SK-N-MC (cell line): ENCODE measurements at regions not wholly inside any gene's neighbourhood (a gene's known extent, or its start where the extent isn't known, plus 50 kb on each side); places are given as distances from the start of the nearest gene placed in this dataset.
"Not testable (repeated sequence)": the region's sequence is repeated elsewhere in the genome, so short reads cannot be mapped to it uniquely, and the experiment has no call there.

Experiments used
- DNase-seq: peaks from one replicate; pipeline ENCODE4 v3.0.0-alpha.2; 2011; ENCODE audit warnings: low read depth, low spot score
- H3K27ac ChIP-seq: fragments of 200-600 bp; sonication (generic); 2 replicates; pipeline ENCODE4 v1.5.1; 2016; ENCODE audit warnings: mixed run types
- H3K36me3 ChIP-seq: fragments of 200-600 bp; sonication (generic); 2 replicates; pipeline ENCODE4 v1.6.1; 2017; ENCODE audit warnings: antibody characterized with exemption, low read length, mixed read lengths; ENCODE audit not compliant: insufficient read depth
- H3K4me3 ChIP-seq: fragments of 200-600 bp; sonication (generic); 2 replicates; pipeline ENCODE4 v1.5.1; 2016
- H3K9ac ChIP-seq: fragments of 200-600 bp; sonication (generic); 2 replicates; pipeline ENCODE4 v1.8.0; 2017; ENCODE audit warnings: mixed run types, mixed read lengths; ENCODE audit not compliant: insufficient read length
- H3K9me3 ChIP-seq: fragments of 200-600 bp; sonication (generic); 2 replicates; pipeline ENCODE4 v1.6.1; 2017; ENCODE audit warnings: low read depth, mild to moderate bottlenecking, antibody characterized with exemption, low read length, moderate library complexity, mixed read lengths
- EZH2 ChIP-seq: fragments of 200-600 bp; sonication (generic); IDR thresholded peaks from one replicate; pipeline ENCODE4 v1.6.1; 2017; ENCODE audit warnings: antibody characterized with exemption
- FOXP2 ChIP-seq: optimal IDR thresholded peaks from 2 replicates; pipeline ENCODE3; 2011; ENCODE audit warnings: mild to moderate bottlenecking, moderate library complexity; ENCODE audit not compliant: insufficient read depth; ENCODE audit errors: extremely low read length, control extremely low read depth
- POLR2AphosphoS5 ChIP-seq: IDR thresholded peaks from 2 replicates; pipeline ENCODE4 v1.6.1; 2012; ENCODE audit warnings: mild to moderate bottlenecking, low read depth, low read length, borderline replicate concordance

DNA sequence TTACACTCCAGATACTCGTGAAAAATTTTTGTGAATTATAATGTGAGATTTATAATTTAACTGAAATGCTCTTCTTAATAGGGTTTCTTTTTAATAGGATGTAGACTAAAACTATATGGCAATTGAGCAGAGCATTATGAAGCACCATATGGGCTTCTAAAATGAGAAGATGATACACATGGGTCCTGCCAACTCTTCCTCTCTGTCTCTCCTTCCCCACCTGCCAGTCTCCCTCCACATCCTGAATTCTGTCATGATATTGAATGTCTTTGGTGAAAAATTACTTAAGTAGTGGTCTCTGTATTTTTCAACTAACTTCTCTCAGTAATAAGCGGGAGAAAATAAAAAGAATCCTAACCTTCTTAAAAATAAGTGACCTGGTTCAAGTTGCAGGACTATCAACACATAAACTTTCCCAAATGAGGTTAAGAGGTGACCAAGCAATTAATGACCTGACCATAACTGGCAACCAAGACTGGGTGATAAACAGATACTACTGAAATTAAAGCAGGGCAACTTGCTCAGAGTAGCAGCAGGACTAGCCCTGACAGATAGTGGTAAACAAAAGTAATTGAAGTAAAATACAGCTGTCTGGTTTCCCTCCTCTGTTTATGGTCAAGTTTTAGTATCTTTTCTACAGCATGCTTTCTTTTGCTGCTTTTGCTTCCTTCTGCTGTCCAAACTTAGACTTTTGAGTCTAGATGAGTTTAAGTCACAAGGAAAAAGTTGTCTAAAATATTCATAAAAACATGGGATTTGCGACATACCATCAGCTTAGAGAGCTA, 117.1 kb upstream of the PDE1A start:
- Histone ChIP-seq H3K9ac (no peak overlapping the region), H3K27ac (no peak overlapping the region), H3K9me3 (no peaks in the 10 kb centered on the region), H3K36me3 (no peaks in the 10 kb centered on the region), H3K4me3 (no peak overlapping the region)
- DNase-seq, result no peak
- TF ChIP-seq FOXP2 (no peak), POLR2AphosphoS5 (no peak), EZH2 (no peak)

GRCh38 chr2:182545420-182546167, 118.8 kb upstream of the PDE1A start:
- no peak for DNase-seq
- no peak overlapping the region for H3K27ac ChIP-seq
- no peak overlapping the region for H3K9ac ChIP-seq
- H3K36me3 ChIP-seq, result no peaks in the 10 kb centered on the region
- H3K9me3 ChIP-seq, result no peaks in the 10 kb centered on the region
- no peak overlapping the region for H3K4me3 ChIP-seq
- TF ChIP-seq FOXP2 (no peak), EZH2 (no peak), POLR2AphosphoS5 (no peak)

DNA sequence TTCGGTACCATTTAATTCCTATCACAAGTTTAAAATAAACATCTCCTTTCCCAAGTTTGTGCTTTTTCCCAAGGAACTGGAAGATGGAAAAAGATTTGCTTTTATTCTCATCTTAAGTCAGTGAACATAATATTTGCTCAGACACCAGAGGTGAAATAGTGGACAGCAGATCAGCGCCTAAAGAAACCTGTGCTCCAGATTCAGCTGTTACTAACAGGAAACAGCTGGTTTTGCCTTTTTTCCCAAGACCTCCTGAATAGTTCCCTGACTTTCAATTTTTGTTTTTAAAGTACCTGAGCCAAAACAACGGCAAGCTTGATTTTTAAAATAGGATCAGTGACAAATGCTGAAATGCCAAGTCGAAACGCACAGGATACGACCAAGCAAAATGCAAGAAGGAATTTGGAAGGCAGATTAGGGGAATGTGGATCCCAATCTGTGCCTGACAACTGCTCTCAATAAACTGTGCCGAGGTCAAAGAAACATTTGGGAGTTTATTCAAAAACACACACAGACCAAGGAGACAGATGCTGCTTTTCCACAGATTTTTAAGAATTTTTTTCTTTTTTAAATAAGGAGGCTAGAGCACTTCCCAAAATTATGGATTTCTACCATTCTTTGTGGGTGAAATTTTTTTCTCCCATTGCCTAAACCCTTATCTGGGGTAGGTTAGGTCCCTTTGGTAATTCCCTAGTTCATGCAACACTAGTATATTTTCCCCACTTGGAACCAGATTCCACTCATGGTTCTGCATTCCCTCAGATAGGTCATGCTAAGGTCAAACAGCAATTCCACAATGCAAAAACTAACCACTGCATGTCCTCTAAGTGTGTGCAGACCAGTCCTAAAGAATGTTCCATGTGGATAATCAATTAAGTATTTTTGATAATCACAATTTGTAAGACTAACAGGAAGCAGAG, 121.5 kb upstream of the PDE1A start:
- Histone ChIP-seq H3K9me3 (no peaks in the 10 kb centered on the region), H3K36me3 (no peaks in the 10 kb centered on the region), H3K27ac (no peak overlapping the region), H3K9ac (no peak overlapping the region), H3K4me3 (no peak overlapping the region)
- no peak for DNase-seq
- TF ChIP-seq FOXP2 (no peak), EZH2 (no peak), POLR2AphosphoS5 (no peak)

- Histone ChIP-seq H3K4me3 (no peak overlapping the region), H3K9me3 (no peaks in the 10 kb centered on the region), H3K27ac (no peak overlapping the region), H3K9ac (no peak overlapping the region), H3K36me3 (no peaks in the 10 kb centered on the region)
- DNase-seq, result no peak
- TF ChIP-seq FOXP2 (no peak), POLR2AphosphoS5 (no peak), EZH2 (no peak)
Observed at GRCh38 chr2:182550234-182550633, 123.4 kb upstream of the PDE1A start.

DNA sequence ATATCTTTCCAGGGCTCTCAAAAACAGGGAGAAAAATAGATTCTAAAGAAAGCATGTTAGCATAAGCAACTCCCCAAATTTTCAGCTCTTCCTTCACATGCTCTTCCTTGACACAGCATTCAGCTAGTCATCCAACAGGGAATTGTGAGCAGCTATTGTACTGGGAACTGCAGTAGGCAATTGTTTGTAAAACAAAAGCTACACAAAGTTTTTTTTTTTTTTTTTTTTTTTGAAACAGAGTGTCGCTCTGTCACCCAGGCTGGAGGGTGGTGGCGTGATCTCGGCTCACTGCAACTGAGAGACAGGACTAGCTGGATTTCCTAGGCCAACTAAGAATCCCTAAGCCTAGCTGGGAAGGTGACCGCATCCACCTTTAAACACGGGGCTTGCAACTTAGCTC, 125.4 kb upstream of the PDE1A start:
- not testable (repeated sequence) for DNase-seq, H3K36me3 ChIP-seq, H3K9ac ChIP-seq, H3K9me3 ChIP-seq, H3K4me3 ChIP-seq, H3K27ac ChIP-seq

DNA sequence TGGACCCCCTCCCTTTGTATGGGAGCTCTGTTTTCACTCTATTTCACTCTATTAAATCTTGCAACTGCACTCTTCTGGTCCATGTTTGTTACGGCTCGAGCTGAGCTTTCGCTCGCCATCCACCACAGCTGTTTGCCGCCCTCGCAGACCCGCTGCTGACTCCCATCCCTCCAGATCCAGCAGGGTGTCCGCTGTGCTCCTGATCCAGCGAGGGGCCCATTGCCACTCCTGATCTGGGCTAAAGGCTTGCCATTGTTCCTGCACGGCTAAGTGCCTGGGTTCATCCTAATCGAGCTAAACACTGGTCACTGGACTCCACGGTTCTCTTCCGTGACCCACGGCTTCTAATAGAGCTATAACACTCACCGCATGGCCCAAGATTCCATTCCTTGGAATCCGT, 125.9 kb upstream of the PDE1A start:
- not testable (repeated sequence) for H3K27ac ChIP-seq, DNase-seq, H3K9ac ChIP-seq, H3K36me3 ChIP-seq, H3K9me3 ChIP-seq, H3K4me3 ChIP-seq

- Histone ChIP-seq H3K9ac (no peak overlapping the region), H3K27ac (no peak overlapping the region), H3K9me3 (no peaks in the 10 kb centered on the region), H3K36me3 (no peaks in the 10 kb centered on the region), H3K4me3 (no peak overlapping the region)
- DNase-seq, result no peak
- no peak for TF ChIP-seq POLR2AphosphoS5
- TF ChIP-seq FOXP2, result no peak
- TF ChIP-seq EZH2, result no peak
Observed at GRCh38 chr2:182553483-182553882, 126.6 kb upstream of the PDE1A start.

- no peaks in the 10 kb centered on the region for H3K9me3 ChIP-seq
- TF ChIP-seq POLR2AphosphoS5 (no peak), EZH2 (no peak), FOXP2 (no peak)
- H3K36me3 ChIP-seq, result no peaks in the 10 kb centered on the region
- H3K4me3 ChIP-seq, result no peak overlapping the region
- H3K27ac ChIP-seq, result no peak overlapping the region
- DNase-seq, result no peak
- no peak overlapping the region for H3K9ac ChIP-seq
Observed at GRCh38 chr2:182554950-182555349, 128.1 kb upstream of the PDE1A start.
